ENCODE measurements at regions not wholly inside any gene's neighbourhood (a gene's known extent, or its start where the extent isn't known, plus 50 kb on each side); places are given as distances from the start of the nearest gene placed in this dataset.

- H3K9me3 ChIP-seq = peaks cover 3% of the 10 kb centered on the region; the same call in 1 of the 3 replicates
- ChIA-PET POLR2A (interaction anchor here (0.6 kb wide), 1 partner anchor 9 kb away, joined by 5 read pairs; no protein-coding TSS in a partner anchor), CTCF (no interaction called here)
- WGBS (ENCODE audit: missing lambda C conversion rate) = 58% methylated on average over 2 of the region's 2 CpGs
- TF ChIP-seq FOSB (CRISPR knock-in tag; IDR thresholded peaks at IDR 0.05) (no peak), ZFP36 (IDR thresholded peaks at IDR 0.05; ENCODE audit: borderline replicate concordance, partially characterized antibody) (no peak), CEBPB (IDR thresholded peaks at IDR 0.05) (peak in 1 of 2 experiments; percentile 18; a peak in 1 of 4 replicates), EHMT2 (IDR thresholded peaks at IDR 0.05; ENCODE audit: low read depth) (no peak), HES2 (IDR thresholded peaks at IDR 0.05) (no peak), MAZ (IDR thresholded peaks at IDR 0.05; ENCODE audit: borderline replicate concordance, low read depth, low read length) (no peak)
- H3K4me2 ChIP-seq = peak overlapping the region; percentile 28; the same call in 1 of the 3 replicates
- FAIRE-seq (no peak), DNase-seq (ENCODE audit: low read depth in 1 of 2, low spot score in 1 of 2) (no peak), ATAC-seq (no peak)
- H3K4me3 ChIP-seq = no peak overlapping the region
- H3K4me1 ChIP-seq = peaks cover 41% of the 10 kb centered on the region
- H3K27ac ChIP-seq = peak overlapping the region in 1 of 2 experiments; percentile 58; a peak in 2 of 6 replicates
These were observed 120.4 kb upstream of the KYNU start for GRCh38 chr2:142757111-142757510.

GRCh38 chr2:142756430-142756829 lies 121.0 kb upstream of the KYNU start:
- peak overlapping the region; percentile 44 to 52; a peak in 3 of 6 replicates for H3K27ac ChIP-seq
- no peak overlapping the region for H3K4me3 ChIP-seq
- ChIA-PET POLR2A (interaction anchor here (0.6 kb wide), 1 partner anchor 10 kb away, joined by 5 read pairs; no protein-coding TSS in a partner anchor), CTCF (no interaction called here)
- peaks cover 3% of the 10 kb centered on the region; the same call in 1 of the 3 replicates for H3K9me3 ChIP-seq
- ATAC-seq = peak; percentile 67 to 77; a peak in 5 of 6 replicates
- FAIRE-seq = peak; percentile 23
- WGBS (ENCODE audit: missing lambda C conversion rate) = 18% methylated on average over 2 of the region's 2 CpGs
- H3K4me2 ChIP-seq = peak overlapping the region; percentile 28; the same call in 2 of the 3 replicates
- TF ChIP-seq CEBPB (IDR thresholded peaks at IDR 0.05) (peak; percentile 55 to 57; a peak in 2 of 4 replicates), CTCF (IDR thresholded peaks at IDR 0.05) (no peak), NPAS2 (CRISPR knock-in tag; IDR thresholded peaks at IDR 0.05; ENCODE audit: borderline replicate concordance) (no peak), JUNB (IDR thresholded peaks at IDR 0.05) (peak; percentile 75), KDM1A (IDR thresholded peaks at IDR 0.05; ENCODE audit: low read depth) (no peak), ESRRA (IDR thresholded peaks at IDR 0.05; ENCODE audit: borderline replicate concordance, low read length) (no peak), FOSL2 (IDR thresholded peaks at IDR 0.05) (peak; percentile 58), FOSL2 (CRISPR knock-in tag; IDR thresholded peaks at IDR 0.05) (peak; percentile 76), MAX (IDR thresholded peaks at IDR 0.05) (peak; percentile 46; the same call in 1 of the 2 replicates), BCL3 (IDR thresholded peaks at IDR 0.05) (0 out of 3 replicates have a peak, but pooled peaks have one; percentile 32), ZSCAN20 (CRISPR knock-in tag; IDR thresholded peaks at IDR 0.05) (no peak), TFCP2L1 (CRISPR knock-in tag; IDR thresholded peaks at IDR 0.05) (no peak), FOXS1 (CRISPR knock-in tag; IDR thresholded peaks at IDR 0.05) (no peak), TP53 (CRISPR knock-in tag; IDR thresholded peaks at IDR 0.05) (no peak), POLR2A (IDR thresholded peaks at IDR 0.05; ENCODE audit: low read length) (no peak)
- DNase-seq (ENCODE audit: low read depth in 1 of 2, low spot score in 1 of 2) = peak in 1 of 2 experiments; percentile 46
- peaks cover 46% of the 10 kb centered on the region for H3K4me1 ChIP-seq

GRCh38 chr2:142755191-142755590 lies 122.3 kb upstream of the KYNU start:
- FAIRE-seq (no peak), ATAC-seq (no peak), DNase-seq (ENCODE audit: low read depth in 1 of 2, low spot score in 1 of 2) (no peak)
- TF ChIP-seq MAX (IDR thresholded peaks at IDR 0.05) = no peak
- no peak for TF ChIP-seq CBX2 (IDR thresholded peaks at IDR 0.05; ENCODE audit: borderline replicate concordance, low read depth)
- TF ChIP-seq CHD4 (IDR thresholded peaks at IDR 0.05; ENCODE audit: borderline replicate concordance) = 0 out of 2 replicates have a peak, but pooled peaks have one; percentile 40
- no peak for TF ChIP-seq BHLHE40 (IDR thresholded peaks at IDR 0.05; ENCODE audit: low read depth, low read length)
- ChIA-PET POLR2A (no interaction called here), CTCF (no interaction called here)
- no peak overlapping the region for H3K4me3 ChIP-seq
- H3K27ac ChIP-seq = peak overlapping the region; percentile 44 to 52
- peaks cover 3% of the 10 kb centered on the region; the same call in 1 of the 3 replicates for H3K9me3 ChIP-seq
- H3K4me1 ChIP-seq = peaks cover 58% of the 10 kb centered on the region
- no peak overlapping the region; the same call in 2 of the 3 replicates for H3K4me2 ChIP-seq

Measured in A549 (cell line).